ENCODE measurements at regions not wholly inside any gene's neighbourhood (a gene's known extent, or its start where the extent isn't known, plus 50 kb on each side); places are given as distances from the start of the nearest gene placed in this dataset.

GRCh38 chr20:51120438-51120837 is 97.5 kb upstream of the KCNG1 start:
- Histone ChIP-seq H3K9me3 (ENCODE audit: low read length) (no peaks in the 10 kb centered on the region), H3K4me1 (ENCODE audit: low read length) (no peaks in the 10 kb centered on the region)

DNA sequence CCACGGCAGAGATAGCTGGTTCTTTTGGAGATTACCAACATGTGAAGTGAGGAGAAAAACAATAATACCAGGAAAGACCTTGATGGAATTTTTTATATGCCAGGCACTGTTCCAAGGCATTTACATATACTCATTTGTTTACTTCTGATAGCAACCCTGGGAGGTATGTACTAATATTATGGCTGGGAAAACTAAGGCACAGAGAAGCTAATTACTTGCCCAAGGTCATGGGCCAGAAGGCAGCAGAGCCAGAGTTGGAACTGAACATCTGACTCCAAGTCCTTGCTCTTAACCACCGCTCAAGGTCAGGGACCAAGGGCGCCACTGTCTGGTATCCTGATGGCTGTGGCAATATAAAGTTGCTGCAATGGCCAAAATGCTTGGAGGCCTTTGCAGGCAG is 97.0 kb upstream of the KCNG1 start:
- Histone ChIP-seq H3K27ac (ENCODE audit: low read length) (no peak overlapping the region), H3K4me1 (ENCODE audit: low read length) (no peaks in the 10 kb centered on the region), H4K20me1 (ENCODE audit: insufficient read depth, low read depth, low read length) (no peaks in the 10 kb centered on the region), H3K9ac (ENCODE audit: low read length) (no peak overlapping the region), H3K9me3 (ENCODE audit: low read length) (no peaks in the 10 kb centered on the region), H3K4me2 (ENCODE audit: low read depth, low read length, poor library complexity, severe bottlenecking) (no peak overlapping the region), H3K27me3 (ENCODE audit: low read length) (no peaks in the 10 kb centered on the region), H3K36me3 (ENCODE audit: insufficient read depth, low read length) (no peaks in the 10 kb centered on the region), H3K9me2 (replicated peaks; ENCODE audit: insufficient read depth, low read length) (no peaks in the 10 kb centered on the region), H3K79me2 (ENCODE audit: low read length) (no peaks in the 10 kb centered on the region), H3K4me3 (ENCODE audit: low read length) (no peak overlapping the region), H2AFZ (ENCODE audit: low read length) (no peak overlapping the region)
- DNase-seq, result no peak

More at GRCh38 chr20:51120438-51120837, 97.5 kb upstream of the KCNG1 start:
- no peak overlapping the region for H3K4me2 ChIP-seq (ENCODE audit: low read depth, low read length, poor library complexity, severe bottlenecking)
- H3K27ac ChIP-seq (ENCODE audit: low read length), result no peak overlapping the region
- H3K9ac ChIP-seq (ENCODE audit: low read length), result no peak overlapping the region
- no peak overlapping the region for H3K4me3 ChIP-seq (ENCODE audit: low read length)
- no peak overlapping the region for H2AFZ ChIP-seq (ENCODE audit: low read length)
- H4K20me1 ChIP-seq (ENCODE audit: insufficient read depth, low read depth, low read length), result no peaks in the 10 kb centered on the region
- DNase-seq, result no peak
- H3K79me2 ChIP-seq (ENCODE audit: low read length), result no peaks in the 10 kb centered on the region
- no peaks in the 10 kb centered on the region for H3K36me3 ChIP-seq (ENCODE audit: insufficient read depth, low read length)
- no peaks in the 10 kb centered on the region for H3K27me3 ChIP-seq (ENCODE audit: low read length)
- no peaks in the 10 kb centered on the region for H3K9me2 ChIP-seq (replicated peaks; ENCODE audit: insufficient read depth, low read length)

DNA sequence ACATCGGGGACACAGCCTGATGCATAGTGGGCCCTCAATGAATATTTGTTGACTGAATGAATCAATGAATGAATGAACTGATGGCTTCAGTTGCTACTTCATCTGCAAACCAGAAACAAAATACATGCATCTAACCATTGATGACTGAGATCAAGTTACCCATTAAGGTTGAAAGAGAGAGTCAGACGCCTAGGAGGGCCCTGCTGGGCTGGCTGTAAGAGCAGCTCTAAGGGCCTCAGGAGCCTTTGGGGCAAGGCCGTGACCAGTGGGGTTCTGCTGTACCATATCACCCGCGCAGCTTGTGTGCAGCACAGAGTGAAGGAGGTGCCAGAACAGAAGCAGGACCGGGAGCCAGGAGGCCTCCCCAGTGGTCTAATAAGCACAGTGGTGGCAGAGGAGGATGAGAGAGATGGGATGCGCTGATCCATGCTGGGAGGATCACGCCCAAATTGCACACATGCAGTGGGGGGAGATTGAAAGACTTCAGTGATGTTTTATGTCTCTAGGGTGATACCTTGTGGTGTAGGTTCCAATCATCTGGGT is 96.1 kb upstream of the KCNG1 start:
- no peaks in the 10 kb centered on the region for H3K9me3 ChIP-seq (ENCODE audit: low read length)
- no peak overlapping the region for H3K27ac ChIP-seq (ENCODE audit: low read length)
- H3K4me3 ChIP-seq (ENCODE audit: low read length), result no peak overlapping the region
- H3K27me3 ChIP-seq (ENCODE audit: low read length), result no peaks in the 10 kb centered on the region
- no peak overlapping the region for H2AFZ ChIP-seq (ENCODE audit: low read length)
- H3K9ac ChIP-seq (ENCODE audit: low read length), result no peak overlapping the region
- H4K20me1 ChIP-seq (ENCODE audit: insufficient read depth, low read depth, low read length), result no peaks in the 10 kb centered on the region
- H3K9me2 ChIP-seq (replicated peaks; ENCODE audit: insufficient read depth, low read length), result no peaks in the 10 kb centered on the region
- no peaks in the 10 kb centered on the region for H3K79me2 ChIP-seq (ENCODE audit: low read length)
- H3K4me2 ChIP-seq (ENCODE audit: low read depth, low read length, poor library complexity, severe bottlenecking), result no peak overlapping the region
- H3K36me3 ChIP-seq (ENCODE audit: insufficient read depth, low read length), result no peaks in the 10 kb centered on the region
- no peaks in the 10 kb centered on the region for H3K4me1 ChIP-seq (ENCODE audit: low read length)
- DNase-seq, result no peak

GRCh38 chr20:51118216-51118615 is 95.3 kb upstream of the KCNG1 start:
- Histone ChIP-seq H3K4me2 (ENCODE audit: low read depth, low read length, poor library complexity, severe bottlenecking) (no peak overlapping the region), H3K9me2 (replicated peaks; ENCODE audit: insufficient read depth, low read length) (no peaks in the 10 kb centered on the region), H3K27ac (ENCODE audit: low read length) (no peak overlapping the region), H3K9ac (ENCODE audit: low read length) (no peak overlapping the region), H3K9me3 (ENCODE audit: low read length) (no peaks in the 10 kb centered on the region), H3K4me3 (ENCODE audit: low read length) (no peak overlapping the region), H3K36me3 (ENCODE audit: insufficient read depth, low read length) (no peaks in the 10 kb centered on the region), H2AFZ (ENCODE audit: low read length) (no peak overlapping the region), H3K79me2 (ENCODE audit: low read length) (no peaks in the 10 kb centered on the region), H4K20me1 (ENCODE audit: insufficient read depth, low read depth, low read length) (no peaks in the 10 kb centered on the region), H3K27me3 (ENCODE audit: low read length) (no peaks in the 10 kb centered on the region), H3K4me1 (ENCODE audit: low read length) (no peaks in the 10 kb centered on the region)
- DNase-seq, result no peak

DNA sequence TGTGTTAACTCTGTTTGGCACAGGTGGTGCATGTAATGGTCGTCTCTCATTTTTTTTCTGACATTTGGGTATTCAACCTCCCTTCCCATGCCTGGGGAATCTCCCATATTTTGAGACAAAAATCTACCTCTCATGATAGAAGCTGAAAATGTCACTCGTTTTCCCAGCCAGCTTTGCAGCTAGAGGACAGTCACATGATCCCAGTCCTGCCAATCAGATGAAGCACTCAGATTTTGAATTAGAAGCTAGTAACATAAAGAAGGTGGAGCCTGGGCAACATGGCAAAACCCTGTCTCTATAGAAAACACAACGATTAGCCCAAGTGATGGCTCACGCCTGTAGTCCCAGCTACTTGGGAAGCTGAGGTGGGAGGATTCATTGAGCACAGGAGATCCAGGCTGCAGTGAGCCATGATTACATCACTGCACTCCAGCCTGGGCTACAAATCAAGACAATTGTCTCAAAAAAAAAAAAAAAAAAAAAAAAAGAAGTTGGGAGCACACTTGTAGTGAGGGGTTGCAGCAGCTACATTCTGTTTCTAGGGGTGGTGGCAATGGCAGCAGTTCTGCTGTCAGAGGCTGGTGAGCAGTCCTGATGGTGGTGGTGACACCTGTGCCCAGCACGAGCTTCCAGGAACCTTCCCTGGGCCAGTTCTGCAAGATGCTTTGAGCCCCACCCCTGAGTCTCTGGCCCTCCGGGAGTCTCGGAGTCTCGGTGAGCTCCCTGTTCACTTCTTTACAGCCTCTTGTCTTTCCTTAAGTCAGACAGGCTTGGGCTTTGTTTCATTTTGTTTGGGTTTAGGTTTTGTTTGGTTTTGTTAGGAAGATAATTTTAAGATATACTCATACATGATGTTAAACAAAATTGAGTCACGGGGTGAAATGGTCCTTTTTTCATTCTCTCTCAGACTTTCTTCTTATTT is 94.1 kb upstream of the KCNG1 start:
- no peak overlapping the region for H3K4me2 ChIP-seq (ENCODE audit: low read depth, low read length, poor library complexity, severe bottlenecking)
- DNase-seq, result peak; percentile 45
- no peaks in the 10 kb centered on the region for H3K27me3 ChIP-seq (ENCODE audit: low read length)
- no peak overlapping the region for H2AFZ ChIP-seq (ENCODE audit: low read length)
- no peaks in the 10 kb centered on the region for H3K4me1 ChIP-seq (ENCODE audit: low read length)
- no peaks in the 10 kb centered on the region for H4K20me1 ChIP-seq (ENCODE audit: insufficient read depth, low read depth, low read length)
- H3K9me3 ChIP-seq (ENCODE audit: low read length), result no peaks in the 10 kb centered on the region
- H3K36me3 ChIP-seq (ENCODE audit: insufficient read depth, low read length), result no peaks in the 10 kb centered on the region
- H3K4me3 ChIP-seq (ENCODE audit: low read length), result no peak overlapping the region
- H3K27ac ChIP-seq (ENCODE audit: low read length), result no peak overlapping the region
- H3K9ac ChIP-seq (ENCODE audit: low read length), result no peak overlapping the region
- no peaks in the 10 kb centered on the region for H3K79me2 ChIP-seq (ENCODE audit: low read length)
- H3K9me2 ChIP-seq (replicated peaks; ENCODE audit: insufficient read depth, low read length), result no peaks in the 10 kb centered on the region

GRCh38 chr20:51111290-51111689 is 88.4 kb upstream of the KCNG1 start:
- H2AFZ ChIP-seq (ENCODE audit: low read length), result no peak overlapping the region
- H3K36me3 ChIP-seq (ENCODE audit: insufficient read depth, low read length), result no peaks in the 10 kb centered on the region
- H3K27me3 ChIP-seq (ENCODE audit: low read length), result no peaks in the 10 kb centered on the region
- H3K9ac ChIP-seq (ENCODE audit: low read length), result no peak overlapping the region
- no peaks in the 10 kb centered on the region for H3K4me1 ChIP-seq (ENCODE audit: low read length)
- no peak overlapping the region for H3K27ac ChIP-seq (ENCODE audit: low read length)
- no peaks in the 10 kb centered on the region for H3K9me2 ChIP-seq (replicated peaks; ENCODE audit: insufficient read depth, low read length)
- no peaks in the 10 kb centered on the region for H3K79me2 ChIP-seq (ENCODE audit: low read length)
- DNase-seq, result no peak
- H3K4me2 ChIP-seq (ENCODE audit: low read depth, low read length, poor library complexity, severe bottlenecking), result no peak overlapping the region
- no peaks in the 10 kb centered on the region for H4K20me1 ChIP-seq (ENCODE audit: insufficient read depth, low read depth, low read length)
- no peaks in the 10 kb centered on the region for H3K9me3 ChIP-seq (ENCODE audit: low read length)
- no peak overlapping the region for H3K4me3 ChIP-seq (ENCODE audit: low read length)

DNA sequence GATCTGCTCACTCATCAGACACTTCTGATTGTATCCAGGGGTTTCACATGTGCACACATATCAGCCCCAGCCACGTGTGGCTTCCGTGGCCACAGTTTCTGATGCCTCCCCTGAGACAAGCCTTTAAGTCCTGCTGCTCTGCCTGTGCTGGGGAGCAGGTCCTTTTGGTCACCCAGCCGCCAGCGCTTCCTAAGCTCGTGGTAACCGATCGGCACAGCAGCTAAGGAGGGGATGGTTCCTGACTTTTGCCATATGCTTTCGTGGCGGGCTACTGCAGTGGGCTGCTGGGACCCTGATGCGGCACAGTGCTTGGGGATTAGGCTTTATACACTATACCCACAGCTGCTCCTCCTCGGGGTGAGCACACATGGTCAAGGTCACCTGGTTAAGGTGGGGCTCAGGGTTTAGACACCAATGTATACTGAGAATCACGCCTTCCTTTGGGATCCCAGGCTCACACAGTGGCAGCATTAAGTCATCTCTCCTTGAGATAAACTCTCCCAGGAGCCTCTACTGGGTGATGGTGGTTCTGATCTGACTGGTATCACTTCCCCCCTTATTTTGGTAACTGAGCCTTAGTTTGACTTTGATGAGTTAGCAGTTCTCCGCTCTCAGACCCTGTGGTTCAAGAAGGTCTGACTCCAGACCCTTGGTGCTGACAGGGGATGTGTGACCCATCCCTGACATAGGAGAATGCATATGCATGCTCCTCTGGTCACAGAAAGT is 85.9 kb upstream of the KCNG1 start:
- no peak overlapping the region for H3K4me2 ChIP-seq (ENCODE audit: low read depth, low read length, poor library complexity, severe bottlenecking)
- H3K4me3 ChIP-seq (ENCODE audit: low read length), result no peak overlapping the region

DNA sequence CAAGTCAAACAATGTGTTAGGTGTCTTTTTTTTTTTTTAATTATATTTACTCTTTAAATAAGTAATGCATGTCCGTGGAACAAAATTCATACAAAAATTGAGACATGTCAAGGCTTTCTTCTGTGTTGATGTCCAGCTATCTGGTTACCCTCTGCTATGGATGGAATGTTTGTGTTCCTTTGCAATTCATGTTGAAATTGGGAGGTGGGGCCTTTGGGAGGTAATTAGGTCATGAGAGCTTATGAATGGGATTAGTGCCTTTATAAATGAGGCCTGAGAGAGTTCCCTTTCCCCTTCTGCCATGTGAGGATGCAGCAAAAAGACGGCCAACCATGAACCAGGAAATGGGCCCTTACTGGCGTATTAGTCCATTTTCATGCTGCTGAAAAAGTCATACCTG is 83.1 kb upstream of the KCNG1 start:
- no peak overlapping the region for H3K4me2 ChIP-seq (ENCODE audit: low read depth, low read length, poor library complexity, severe bottlenecking)
- H2AFZ ChIP-seq (ENCODE audit: low read length), result no peak overlapping the region
- H3K79me2 ChIP-seq (ENCODE audit: low read length), result no peaks in the 10 kb centered on the region
- H3K4me1 ChIP-seq (ENCODE audit: low read length), result no peaks in the 10 kb centered on the region
- H3K9me2 ChIP-seq (replicated peaks; ENCODE audit: insufficient read depth, low read length), result no peaks in the 10 kb centered on the region
- no peaks in the 10 kb centered on the region for H3K36me3 ChIP-seq (ENCODE audit: insufficient read depth, low read length)
- no peaks in the 10 kb centered on the region for H3K27me3 ChIP-seq (ENCODE audit: low read length)
- no peaks in the 10 kb centered on the region for H4K20me1 ChIP-seq (ENCODE audit: insufficient read depth, low read depth, low read length)
- no peak for DNase-seq
- H3K27ac ChIP-seq (ENCODE audit: low read length), result no peak overlapping the region
- H3K4me3 ChIP-seq (ENCODE audit: low read length), result no peak overlapping the region
- H3K9me3 ChIP-seq (ENCODE audit: low read length), result no peaks in the 10 kb centered on the region
- no peak overlapping the region for H3K9ac ChIP-seq (ENCODE audit: low read length)

More for the DNA sequence above, 85.9 kb upstream of the KCNG1 start:
- H3K4me1 ChIP-seq (ENCODE audit: low read length), result no peaks in the 10 kb centered on the region
- H2AFZ ChIP-seq (ENCODE audit: low read length), result no peak overlapping the region
- H3K27me3 ChIP-seq (ENCODE audit: low read length), result no peaks in the 10 kb centered on the region
- DNase-seq, result no peak
- H3K36me3 ChIP-seq (ENCODE audit: insufficient read depth, low read length), result no peaks in the 10 kb centered on the region
- H3K9me3 ChIP-seq (ENCODE audit: low read length), result no peaks in the 10 kb centered on the region
- no peaks in the 10 kb centered on the region for H3K79me2 ChIP-seq (ENCODE audit: low read length)
- no peak overlapping the region for H3K9ac ChIP-seq (ENCODE audit: low read length)
- H3K27ac ChIP-seq (ENCODE audit: low read length), result no peak overlapping the region
- no peaks in the 10 kb centered on the region for H4K20me1 ChIP-seq (ENCODE audit: insufficient read depth, low read depth, low read length)
- H3K9me2 ChIP-seq (replicated peaks; ENCODE audit: insufficient read depth, low read length), result no peaks in the 10 kb centered on the region

Data from Karpas-422 (cell line).